ENCODE measurements at regions not wholly inside any gene's neighbourhood (a gene's known extent, or its start where the extent isn't known, plus 50 kb on each side); places are given as distances from the start of the nearest gene placed in this dataset.

- no peak overlapping the region for H3K27ac Mint-ChIP-seq
Observed at GRCh38 chr6:144909753-144910285, 624.7 kb downstream of the UTRN start.

GRCh38 chr6:144911322-144911721 is 626.2 kb downstream of the UTRN start:
- Mint-ChIP-seq H3K9me3 (peaks cover 0 to 6% (median 0%) of the 10 kb centered on the region in 7 donors), H3K4me3 (no peak overlapping the region), H3K27ac (no peak overlapping the region), H3K27me3 (peaks cover 25% of the 10 kb centered on the region), H3K36me3 (no peaks in the 10 kb centered on the region), H3K4me1 (no peaks in the 10 kb centered on the region)
- H3K27ac ChIP-seq (ENCODE audit: insufficient read depth, low read length, poor library complexity, severe bottlenecking), result no peak overlapping the region
- H3K9me3 ChIP-seq (ENCODE audit: control insufficient read depth in 2 of 2, low read length in 2 of 2), result no peaks in the 10 kb centered on the region
- no peak for ATAC-seq (ENCODE audit: low read depth in 2 of 2)
- no peaks in the 10 kb centered on the region for H3K36me3 ChIP-seq (ENCODE audit: control insufficient read depth, insufficient read depth, low read length)
- no peak overlapping the region for H3K4me3 ChIP-seq (ENCODE audit: low read depth, low read length)
- H3K27me3 ChIP-seq (ENCODE audit: control insufficient read depth, insufficient read depth, low read length), result peaks cover 6% of the 10 kb centered on the region
- no peak for DNase-seq
- H3K4me1 ChIP-seq (ENCODE audit: control insufficient read depth, insufficient read depth, low read length, poor library complexity, severe bottlenecking), result no peaks in the 10 kb centered on the region

More at GRCh38 chr6:144909753-144910285, 624.7 kb downstream of the UTRN start:
- Mint-ChIP-seq H3K4me1 (no peaks in the 10 kb centered on the region), H3K27me3 (peaks cover 26% of the 10 kb centered on the region), H3K9me3 (peaks cover 0 to 6% (median 0%) of the 10 kb centered on the region in 7 donors), H3K4me3 (no peak overlapping the region), H3K36me3 (no peaks in the 10 kb centered on the region)
- Histone ChIP-seq H3K4me3 (ENCODE audit: low read depth, low read length) (no peak overlapping the region), H3K4me1 (ENCODE audit: control insufficient read depth, insufficient read depth, low read length, poor library complexity, severe bottlenecking) (no peaks in the 10 kb centered on the region), H3K36me3 (ENCODE audit: control insufficient read depth, insufficient read depth, low read length) (no peaks in the 10 kb centered on the region), H3K27me3 (ENCODE audit: control insufficient read depth, insufficient read depth, low read length) (peaks cover 7% of the 10 kb centered on the region), H3K27ac (ENCODE audit: insufficient read depth, low read length, poor library complexity, severe bottlenecking) (no peak overlapping the region), H3K9me3 (ENCODE audit: control insufficient read depth in 2 of 2, low read length in 2 of 2) (no peaks in the 10 kb centered on the region)
- ATAC-seq (ENCODE audit: low read depth in 2 of 2) (no peak), DNase-seq (no peak)

GRCh38 chr6:144912474-144912873 is 627.3 kb downstream of the UTRN start:
- no peak overlapping the region for H3K27ac ChIP-seq (ENCODE audit: insufficient read depth, low read length, poor library complexity, severe bottlenecking)
- H3K4me3 Mint-ChIP-seq, result no peak overlapping the region
- no peaks in the 10 kb centered on the region for H3K36me3 Mint-ChIP-seq
- no peaks in the 10 kb centered on the region for H3K4me1 Mint-ChIP-seq
- peaks cover 0 to 6% (median 0%) of the 10 kb centered on the region in 7 donors for H3K9me3 Mint-ChIP-seq
- H3K4me1 ChIP-seq (ENCODE audit: control insufficient read depth, insufficient read depth, low read length, poor library complexity, severe bottlenecking), result no peaks in the 10 kb centered on the region
- ATAC-seq (ENCODE audit: low read depth in 2 of 2) (no peak), DNase-seq (no peak)
- H3K27me3 Mint-ChIP-seq, result peaks cover 22% of the 10 kb centered on the region
- H3K27ac Mint-ChIP-seq, result no peak overlapping the region
- H3K27me3 ChIP-seq (ENCODE audit: control insufficient read depth, insufficient read depth, low read length), result peaks cover 1% of the 10 kb centered on the region
- H3K9me3 ChIP-seq (ENCODE audit: control insufficient read depth in 2 of 2, low read length in 2 of 2), result no peaks in the 10 kb centered on the region
- H3K36me3 ChIP-seq (ENCODE audit: control insufficient read depth, insufficient read depth, low read length), result no peaks in the 10 kb centered on the region
- no peak overlapping the region for H3K4me3 ChIP-seq (ENCODE audit: low read depth, low read length)

GRCh38 chr6:144918073-144918472 is 632.9 kb downstream of the UTRN start:
- H3K36me3 Mint-ChIP-seq, result no peaks in the 10 kb centered on the region
- H3K36me3 ChIP-seq (ENCODE audit: control insufficient read depth, insufficient read depth, low read length), result no peaks in the 10 kb centered on the region

GRCh38 chr6:144919560-144919959 is 634.4 kb downstream of the UTRN start:
- no peak for DNase-seq
- peaks cover 1% of the 10 kb centered on the region for H3K27me3 ChIP-seq (ENCODE audit: control insufficient read depth, insufficient read depth, low read length)
- no peak overlapping the region for H3K27ac ChIP-seq (ENCODE audit: insufficient read depth, low read length, poor library complexity, severe bottlenecking)
- H3K4me3 ChIP-seq (ENCODE audit: low read depth, low read length), result no peak overlapping the region
- no peak for ATAC-seq (ENCODE audit: low read depth in 2 of 2)
- no peaks in the 10 kb centered on the region for H3K36me3 ChIP-seq (ENCODE audit: control insufficient read depth, insufficient read depth, low read length)
- Mint-ChIP-seq H3K9me3 (no peaks in the 10 kb centered on the region), H3K4me3 (no peak overlapping the region), H3K27ac (no peak overlapping the region), H3K36me3 (no peaks in the 10 kb centered on the region), H3K4me1 (no peaks in the 10 kb centered on the region), H3K27me3 (peaks cover 17% of the 10 kb centered on the region)
- H3K4me1 ChIP-seq (ENCODE audit: control insufficient read depth, insufficient read depth, low read length, poor library complexity, severe bottlenecking), result no peaks in the 10 kb centered on the region
- H3K9me3 ChIP-seq (ENCODE audit: control insufficient read depth in 2 of 2, low read length in 2 of 2), result no peaks in the 10 kb centered on the region

More at GRCh38 chr6:144918073-144918472, 632.9 kb downstream of the UTRN start:
- peaks cover 1% of the 10 kb centered on the region for H3K27me3 ChIP-seq (ENCODE audit: control insufficient read depth, insufficient read depth, low read length)
- Mint-ChIP-seq H3K4me1 (no peaks in the 10 kb centered on the region), H3K27me3 (peaks cover 7% of the 10 kb centered on the region), H3K27ac (no peak overlapping the region), H3K9me3 (no peaks in the 10 kb centered on the region), H3K4me3 (no peak overlapping the region)
- no peak overlapping the region for H3K4me3 ChIP-seq (ENCODE audit: low read depth, low read length)
- ATAC-seq (ENCODE audit: low read depth in 2 of 2), result no peak
- no peak overlapping the region for H3K27ac ChIP-seq (ENCODE audit: insufficient read depth, low read length, poor library complexity, severe bottlenecking)
- DNase-seq, result no peak
- no peaks in the 10 kb centered on the region for H3K9me3 ChIP-seq (ENCODE audit: control insufficient read depth in 2 of 2, low read length in 2 of 2)
- H3K4me1 ChIP-seq (ENCODE audit: control insufficient read depth, insufficient read depth, low read length, poor library complexity, severe bottlenecking), result no peaks in the 10 kb centered on the region

GRCh38 chr6:144920391-144920961 is 635.3 kb downstream of the UTRN start:
- H3K4me3 ChIP-seq (ENCODE audit: low read depth, low read length), result no peak overlapping the region
- H3K27ac ChIP-seq (ENCODE audit: insufficient read depth, low read length, poor library complexity, severe bottlenecking), result no peak overlapping the region
- no peaks in the 10 kb centered on the region for H3K36me3 Mint-ChIP-seq
- H3K4me3 Mint-ChIP-seq, result no peak overlapping the region
- H3K9me3 Mint-ChIP-seq, result no peaks in the 10 kb centered on the region
- H3K4me1 Mint-ChIP-seq, result no peaks in the 10 kb centered on the region
- ATAC-seq (ENCODE audit: low read depth in 2 of 2) (no peak), DNase-seq (no peak)
- no peaks in the 10 kb centered on the region for H3K36me3 ChIP-seq (ENCODE audit: control insufficient read depth, insufficient read depth, low read length)
- H3K4me1 ChIP-seq (ENCODE audit: control insufficient read depth, insufficient read depth, low read length, poor library complexity, severe bottlenecking), result no peaks in the 10 kb centered on the region
- peaks cover 17% of the 10 kb centered on the region for H3K27me3 Mint-ChIP-seq
- peaks cover 1% of the 10 kb centered on the region for H3K27me3 ChIP-seq (ENCODE audit: control insufficient read depth, insufficient read depth, low read length)
- H3K27ac Mint-ChIP-seq, result no peak overlapping the region
- H3K9me3 ChIP-seq (ENCODE audit: control insufficient read depth in 2 of 2, low read length in 2 of 2), result no peaks in the 10 kb centered on the region

- H3K4me1 Mint-ChIP-seq, result no peaks in the 10 kb centered on the region
- H3K27ac ChIP-seq (ENCODE audit: insufficient read depth, low read length, poor library complexity, severe bottlenecking), result no peak overlapping the region
- no peaks in the 10 kb centered on the region for H3K36me3 Mint-ChIP-seq
Observed at GRCh38 chr6:144921206-144921975, 636.3 kb downstream of the UTRN start.

More at GRCh38 chr6:144921206-144921975, 636.3 kb downstream of the UTRN start:
- Histone ChIP-seq H3K4me3 (ENCODE audit: low read depth, low read length) (no peak overlapping the region), H3K27me3 (ENCODE audit: control insufficient read depth, insufficient read depth, low read length) (peaks cover 1% of the 10 kb centered on the region), H3K4me1 (ENCODE audit: control insufficient read depth, insufficient read depth, low read length, poor library complexity, severe bottlenecking) (no peaks in the 10 kb centered on the region), H3K36me3 (ENCODE audit: control insufficient read depth, insufficient read depth, low read length) (no peaks in the 10 kb centered on the region), H3K9me3 (ENCODE audit: control insufficient read depth in 2 of 2, low read length in 2 of 2) (no peaks in the 10 kb centered on the region)
- Mint-ChIP-seq H3K27ac (no peak overlapping the region), H3K4me3 (no peak overlapping the region), H3K27me3 (peaks cover 17% of the 10 kb centered on the region), H3K9me3 (no peaks in the 10 kb centered on the region)
- DNase-seq (no peak), ATAC-seq (ENCODE audit: low read depth in 2 of 2) (no peak)
